Neuronal stem cell (in vitro differentiated cells): ENCODE measurements at regions not wholly inside any gene's neighbourhood (a gene's known extent, or its start where the extent isn't known, plus 50 kb on each side); places are given as distances from the start of the nearest gene placed in this dataset.

Experiments used
- DNase-seq: peaks from one replicate; pipeline ENCODE4 v3.0.0-alpha.2; 2013; ENCODE audit warnings: low spot score
- H2AFZ ChIP-seq: one replicate; pipeline ENCODE4 v1.6.1; 2013; ENCODE audit warnings: mild to moderate bottlenecking, low read length, inconsistent platforms
- H2AK5ac ChIP-seq: 2 replicates; pipeline ENCODE4 v1.6.1; 2013; ENCODE audit warnings: low read depth, mild to moderate bottlenecking, inconsistent platforms, low read length, moderate library complexity, mixed read lengths
- H2BK120ac ChIP-seq: 2 replicates; pipeline ENCODE4 v1.6.1; 2013; ENCODE audit warnings: low read depth, mild to moderate bottlenecking, inconsistent platforms, low read length, moderate library complexity, mixed read lengths
- H2BK12ac ChIP-seq: one replicate; pipeline ENCODE4 v1.6.1; 2013; ENCODE audit warnings: low read length, inconsistent platforms
- H2BK15ac ChIP-seq: 2 replicates; pipeline ENCODE4 v1.6.1; 2013; ENCODE audit warnings: mild to moderate bottlenecking, low read length, inconsistent platforms, mixed read lengths
- H2BK5ac ChIP-seq: one replicate; pipeline ENCODE4 v1.6.1; 2013; ENCODE audit warnings: inconsistent platforms, mild to moderate bottlenecking, low read length, moderate library complexity
- H3K14ac ChIP-seq: one replicate; pipeline ENCODE4 v1.6.1; 2013; ENCODE audit warnings: low read length, inconsistent platforms
- H3K18ac ChIP-seq: 2 replicates; pipeline ENCODE4 v1.6.1; 2013; ENCODE audit warnings: low read length, inconsistent platforms
- H3K23ac ChIP-seq: 2 replicates; pipeline ENCODE4 v1.6.1; 2013; ENCODE audit warnings: low read depth, mild to moderate bottlenecking, mixed read lengths, low read length, inconsistent platforms; ENCODE audit not compliant: poor library complexity
- H3K27ac ChIP-seq: replicated peaks from 3 replicates; pipeline ENCODE4 v1.5.1; 2013; ENCODE audit warnings: low read length, inconsistent platforms
- H3K27me3 ChIP-seq, 3 experiments: 2 replicates each; pipeline ENCODE4 v1.6.1; 2013; ENCODE audit warnings: low read length in 3 of 3, mild to moderate bottlenecking in 2 of 3, inconsistent platforms in 1 of 3, low read depth in 1 of 3, mixed read lengths in 1 of 3, moderate library complexity in 1 of 3; ENCODE audit not compliant: control insufficient read depth in 3 of 3, insufficient read depth in 3 of 3
- H3K36me3 ChIP-seq, 2 donors: replicated peaks in 1 of 2; 2 replicates each; pipeline ENCODE4 v1.6.1; 2013; ENCODE audit warnings: low read length in 2 of 2; ENCODE audit not compliant: control insufficient read depth in 2 of 2, insufficient read depth in 2 of 2
- H3K4ac ChIP-seq: 2 replicates; pipeline ENCODE4 v1.6.1; 2013; ENCODE audit warnings: inconsistent platforms, mild to moderate bottlenecking, low read length, moderate library complexity
- H3K4me1 ChIP-seq, 2 donors: 1 replicate in 1 of 2; 2 replicates in 1 of 2; pipeline ENCODE4 v1.6.1; 2013; ENCODE audit warnings: low read length in 2 of 2, low read depth in 1 of 2; ENCODE audit not compliant: control insufficient read depth in 2 of 2, insufficient read depth in 1 of 2
- H3K4me2 ChIP-seq: one replicate; pipeline ENCODE4 v1.6.1; 2013; ENCODE audit warnings: mild to moderate bottlenecking, low read length, inconsistent platforms; ENCODE audit not compliant: insufficient read depth, poor library complexity, severe bottlenecking
- H3K4me3 ChIP-seq, 2 donors: 2 replicates each; pipeline ENCODE4 v1.5.1; 2013; ENCODE audit warnings: low read length in 2 of 2, mild to moderate bottlenecking in 2 of 2, inconsistent platforms in 1 of 2, moderate library complexity in 1 of 2
- H3K79me1 ChIP-seq: one replicate; pipeline ENCODE4 v1.6.1; 2013; ENCODE audit warnings: low read depth, mild to moderate bottlenecking, inconsistent platforms, low read length, moderate library complexity
- H3K9ac ChIP-seq: one replicate; pipeline ENCODE4 v1.6.1; 2013; ENCODE audit warnings: mild to moderate bottlenecking, low read depth, low read length, inconsistent platforms; ENCODE audit not compliant: poor library complexity
- H3K9me3 ChIP-seq, 2 donors: replicated peaks in 1 of 2; 2 replicates each; pipeline versions ENCODE3 to v1.6.1; 2013; ENCODE audit warnings: low read length in 2 of 2, mild to moderate bottlenecking in 2 of 2, inconsistent platforms in 1 of 2, low read depth in 1 of 2, mixed read lengths in 1 of 2, moderate library complexity in 1 of 2; ENCODE audit not compliant: control insufficient read depth in 2 of 2, insufficient read depth in 1 of 2
- H4K8ac ChIP-seq: one replicate; pipeline ENCODE4 v1.6.1; 2013; ENCODE audit warnings: low read depth, mild to moderate bottlenecking, inconsistent platforms, low read length, moderate library complexity
- H4K91ac ChIP-seq: one replicate; pipeline ENCODE4 v1.6.1; 2013; ENCODE audit warnings: low read length, low read depth, mild to moderate bottlenecking, inconsistent platforms; ENCODE audit not compliant: poor library complexity
- WGBS, 2 donors: extraction: QIAGEN DNeasy Blood & Tissue Kit; methylation state at CpG; one replicate each; pipeline ENCODE4 v1.1.7; 2013; ENCODE audit warnings: missing lambda C conversion rate in 2 of 2, mixed read lengths in 1 of 2; ENCODE audit not compliant: insufficient read length in 2 of 2, insufficient replicate concordance in 1 of 2; ENCODE audit errors: extremely low coverage in 2 of 2; 5-methylcytosine and 5-hydroxymethylcytosine counted together

GRCh38 chrX:30488092-30488491 is 89.5 kb downstream of the TASL start:
- Histone ChIP-seq H3K4me2 (no peak overlapping the region), H2BK120ac (no peak overlapping the region), H3K4me1 (no peaks in the 10 kb centered on the region), H3K4me3 (no peak overlapping the region), H3K18ac (no peak overlapping the region), H2AFZ (no peak overlapping the region), H3K27me3 (no peaks in the 10 kb centered on the region), H3K27ac (no peak overlapping the region), H3K23ac (no peak overlapping the region), H2BK12ac (no peak overlapping the region), H3K14ac (no peak overlapping the region), H4K8ac (no peak overlapping the region), H3K9ac (no peak overlapping the region), H3K36me3 (no peaks in the 10 kb centered on the region), H2BK5ac (no peak overlapping the region), H2AK5ac (no peak overlapping the region), H3K79me1 (no peaks in the 10 kb centered on the region), H3K4ac (no peak overlapping the region), H2BK15ac (no peak overlapping the region), H4K91ac (no peak overlapping the region), H3K9me3 (no peaks in the 10 kb centered on the region)
- WGBS, 2 donors = no CpG with 5 or more reads among the region's 3 CpGs
- no peak for DNase-seq

- Histone ChIP-seq H2BK5ac (no peak overlapping the region), H2BK12ac (no peak overlapping the region), H3K36me3 (no peaks in the 10 kb centered on the region), H2AK5ac (no peak overlapping the region), H3K4ac (no peak overlapping the region), H3K79me1 (no peaks in the 10 kb centered on the region), H3K14ac (no peak overlapping the region), H2BK15ac (no peak overlapping the region), H3K9ac (no peak overlapping the region), H3K9me3 (no peaks in the 10 kb centered on the region), H2AFZ (no peak overlapping the region), H2BK120ac (no peak overlapping the region), H3K27me3 (no peaks in the 10 kb centered on the region), H4K8ac (no peak overlapping the region), H3K4me1 (no peaks in the 10 kb centered on the region), H3K4me2 (no peak overlapping the region), H3K23ac (no peak overlapping the region), H3K27ac (no peak overlapping the region), H3K18ac (no peak overlapping the region), H4K91ac (no peak overlapping the region), H3K4me3 (no peak overlapping the region)
- WGBS, 2 donors = no CpG with 5 or more reads among the region's 2 CpGs
- no peak for DNase-seq
Observed at GRCh38 chrX:30483996-30484395, 93.6 kb downstream of the TASL start.

- WGBS, 2 donors = no CpG with 5 or more reads among the region's 3 CpGs
- H3K4me3 ChIP-seq = no peak overlapping the region
- H2BK15ac ChIP-seq = no peak overlapping the region
- H2BK5ac ChIP-seq = no peak overlapping the region
- no peak overlapping the region for H3K9ac ChIP-seq
- H3K27ac ChIP-seq = no peak overlapping the region
- no peak overlapping the region for H4K91ac ChIP-seq
- H2AFZ ChIP-seq = no peak overlapping the region
- no peak overlapping the region for H3K23ac ChIP-seq
- H3K79me1 ChIP-seq = no peaks in the 10 kb centered on the region
- H3K4me1 ChIP-seq = no peaks in the 10 kb centered on the region
- H3K4me2 ChIP-seq = no peak overlapping the region
- H3K27me3 ChIP-seq = no peaks in the 10 kb centered on the region
- H3K4ac ChIP-seq = no peak overlapping the region
- no peak for DNase-seq
- H2BK12ac ChIP-seq = no peak overlapping the region
- H3K18ac ChIP-seq = no peak overlapping the region
- H4K8ac ChIP-seq = no peak overlapping the region
- H2BK120ac ChIP-seq = no peak overlapping the region
- no peak overlapping the region for H2AK5ac ChIP-seq
- H3K14ac ChIP-seq = no peak overlapping the region
- no peaks in the 10 kb centered on the region for H3K36me3 ChIP-seq
- H3K9me3 ChIP-seq = no peaks in the 10 kb centered on the region
Observed at GRCh38 chrX:30468471-30468870, 109.1 kb downstream of the TASL start.
